ENCODE measurements at regions not wholly inside any gene's neighbourhood (a gene's known extent, or its start where the extent isn't known, plus 50 kb on each side); places are given as distances from the start of the nearest gene placed in this dataset.

DNA sequence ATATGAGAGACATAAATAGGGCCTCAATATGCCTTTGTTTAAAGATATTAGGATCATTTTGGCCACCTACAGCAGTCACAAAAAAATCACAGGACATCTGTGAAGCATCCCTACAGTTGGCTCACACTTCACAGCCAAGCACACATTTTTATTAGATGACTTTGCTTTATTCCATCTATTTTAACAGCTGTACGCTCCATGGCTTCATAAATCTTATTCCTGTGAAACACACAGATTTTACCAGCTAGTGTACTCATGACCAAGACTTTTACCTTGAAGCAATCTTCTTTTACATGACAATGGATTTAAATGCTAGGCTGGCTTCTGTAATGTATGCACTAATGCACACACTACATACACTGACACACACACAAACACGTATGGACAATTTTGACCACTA is 254.8 kb upstream of the PITRM1 start:
- TF ChIP-seq, protein P1, sequence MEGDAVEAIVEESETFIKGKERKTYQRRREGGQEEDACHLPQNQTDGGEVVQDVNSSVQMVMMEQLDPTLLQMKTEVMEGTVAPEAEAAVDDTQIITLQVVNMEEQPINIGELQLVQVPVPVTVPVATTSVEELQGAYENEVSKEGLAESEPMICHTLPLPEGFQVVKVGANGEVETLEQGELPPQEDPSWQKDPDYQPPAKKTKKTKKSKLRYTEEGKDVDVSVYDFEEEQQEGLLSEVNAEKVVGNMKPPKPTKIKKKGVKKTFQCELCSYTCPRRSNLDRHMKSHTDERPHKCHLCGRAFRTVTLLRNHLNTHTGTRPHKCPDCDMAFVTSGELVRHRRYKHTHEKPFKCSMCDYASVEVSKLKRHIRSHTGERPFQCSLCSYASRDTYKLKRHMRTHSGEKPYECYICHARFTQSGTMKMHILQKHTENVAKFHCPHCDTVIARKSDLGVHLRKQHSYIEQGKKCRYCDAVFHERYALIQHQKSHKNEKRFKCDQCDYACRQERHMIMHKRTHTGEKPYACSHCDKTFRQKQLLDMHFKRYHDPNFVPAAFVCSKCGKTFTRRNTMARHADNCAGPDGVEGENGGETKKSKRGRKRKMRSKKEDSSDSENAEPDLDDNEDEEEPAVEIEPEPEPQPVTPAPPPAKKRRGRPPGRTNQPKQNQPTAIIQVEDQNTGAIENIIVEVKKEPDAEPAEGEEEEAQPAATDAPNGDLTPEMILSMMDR (IDR thresholded peaks at IDR 0.05; ENCODE audit: low read length), result no peak
- no peak for TF ChIP-seq EZH2 (IDR thresholded peaks at IDR 0.05; ENCODE audit: borderline replicate concordance, low read length)
